Lower lobe of right lung (tissue), 2 donors: ENCODE measurements at regions not wholly inside any gene's neighbourhood (a gene's known extent, or its start where the extent isn't known, plus 50 kb on each side); places are given as distances from the start of the nearest gene placed in this dataset.

ENCODE experiments used
- ATAC-seq, 2 donors: fragments of 200-7000 bp; cut with Tn5 transposase; one replicate each; pipeline ENCODE4 v1.9.1; 2020 to 2022; ENCODE audit warnings: mild to moderate bottlenecking in 2 of 2, moderate library complexity in 2 of 2
- DNase-seq: peaks from one replicate; pipeline ENCODE4 v3.0.0-alpha.2; 2020
- H3K27ac ChIP-seq: fragments of 200-600 bp; one replicate; pipeline ENCODE4 v1.8.0; 2022
- H3K27me3 ChIP-seq: fragments of 200-600 bp; one replicate; pipeline ENCODE4 v1.8.0; 2022; ENCODE audit warnings: low read depth
- H3K36me3 ChIP-seq: fragments of 200-600 bp; one replicate; pipeline ENCODE4 v1.8.0; 2022; ENCODE audit warnings: mild to moderate bottlenecking
- H3K4me1 ChIP-seq: fragments of 200-600 bp; one replicate; pipeline ENCODE4 v1.8.0; 2022
- H3K4me3 ChIP-seq: fragments of 200-600 bp; one replicate; pipeline ENCODE4 v1.8.0; 2022; ENCODE audit warnings: mild to moderate bottlenecking
- H3K9me3 ChIP-seq: fragments of 200-600 bp; one replicate; pipeline ENCODE4 v1.8.0; 2022
- CTCF ChIP-seq: fragments of 200-600 bp; IDR thresholded peaks from one replicate; pipeline ENCODE4 v1.8.0; 2022; ENCODE audit warnings: antibody characterized with exemption, mild to moderate bottlenecking
- intact Hi-C: fragments of 100-400 bp; cut with DNase I; formaldehyde crosslinking; loops from one replicate; pipeline ENCODE4 v1.11.0; 2022
- donor health status: DM: no; HTN: yes; CAD: no; lungs with severe emphysema.

- DNase-seq (no peak), ATAC-seq (no peak)
- Histone ChIP-seq H3K27ac (no peak overlapping the region), H3K9me3 (peaks cover 17% of the 10 kb centered on the region), H3K4me3 (no peak overlapping the region), H3K36me3 (no peaks in the 10 kb centered on the region), H3K4me1 (no peaks in the 10 kb centered on the region), H3K27me3 (no peaks in the 10 kb centered on the region)
- TF ChIP-seq CTCF = no peak
- intact Hi-C loops = no loop called here
Observed at GRCh38 chr2:17000184-17000482, 334.5 kb upstream of the CYRIA start.

GRCh38 chr2:16999347-17000183 lies 333.9 kb upstream of the CYRIA start:
- intact Hi-C loops = no loop called here
- no peak for TF ChIP-seq CTCF
- no peak for ATAC-seq
- no peak overlapping the region for H3K4me3 ChIP-seq
- no peak for DNase-seq
- no peaks in the 10 kb centered on the region for H3K36me3 ChIP-seq
- H3K27ac ChIP-seq = no peak overlapping the region
- H3K27me3 ChIP-seq = no peaks in the 10 kb centered on the region
- peaks cover 22% of the 10 kb centered on the region for H3K9me3 ChIP-seq
- H3K4me1 ChIP-seq = no peaks in the 10 kb centered on the region

GRCh38 chr2:16978301-16978700 lies 312.7 kb upstream of the CYRIA start:
- DNase-seq (no peak), ATAC-seq (no peak)
- Histone ChIP-seq H3K27me3 (no peaks in the 10 kb centered on the region), H3K36me3 (no peaks in the 10 kb centered on the region), H3K4me1 (no peaks in the 10 kb centered on the region), H3K4me3 (no peak overlapping the region), H3K27ac (no peak overlapping the region), H3K9me3 (no peaks in the 10 kb centered on the region)
- TF ChIP-seq CTCF = no peak
- intact Hi-C loops = no loop called here

- intact Hi-C loops = no loop called here
- TF ChIP-seq CTCF = no peak
Observed at GRCh38 chr2:16974688-16975087, 309.1 kb upstream of the CYRIA start.

GRCh38 chr2:16973586-16974286 lies 308.1 kb upstream of the CYRIA start:
- DNase-seq (no peak), ATAC-seq (no peak)
- Histone ChIP-seq H3K9me3 (no peaks in the 10 kb centered on the region), H3K27me3 (no peaks in the 10 kb centered on the region), H3K4me3 (no peak overlapping the region), H3K36me3 (no peaks in the 10 kb centered on the region), H3K4me1 (no peaks in the 10 kb centered on the region), H3K27ac (no peak overlapping the region)
- intact Hi-C loops = no loop called here
- no peak for TF ChIP-seq CTCF

More at GRCh38 chr2:16974688-16975087, 309.1 kb upstream of the CYRIA start:
- no peaks in the 10 kb centered on the region for H3K36me3 ChIP-seq
- H3K4me3 ChIP-seq = no peak overlapping the region
- no peaks in the 10 kb centered on the region for H3K27me3 ChIP-seq
- H3K9me3 ChIP-seq = no peaks in the 10 kb centered on the region
- H3K4me1 ChIP-seq = no peaks in the 10 kb centered on the region
- ATAC-seq = no peak
- H3K27ac ChIP-seq = no peak overlapping the region
- DNase-seq = no peak
